GM12878 (cell line): ENCODE measurements at regions not wholly inside any gene's neighbourhood (a gene's known extent, or its start where the extent isn't known, plus 50 kb on each side); places are given as distances from the start of the nearest gene placed in this dataset.

Source experiments
- CBX5 ChIP-seq: sonication (generic); IDR thresholded peaks from 2 replicates; pipeline ENCODE4 v1.6.1; 2016; ENCODE audit warnings: low read depth, moderate library complexity, mild to moderate bottlenecking, inconsistent platforms
- FOS ChIP-seq: IDR thresholded peaks from 3 replicates; pipeline ENCODE4 v1.6.1; 2011; ENCODE audit warnings: borderline replicate concordance; ENCODE audit not compliant: insufficient read length; ENCODE audit errors: extremely low read depth
- MAX ChIP-seq: IDR thresholded peaks from 2 replicates; pipeline ENCODE4 v1.6.1; 2012; ENCODE audit warnings: low read depth, low read length, improper control_type of control experiment
- MYC ChIP-seq: IDR thresholded peaks from 2 replicates; pipeline ENCODE4 v1.6.1; 2011; ENCODE audit warnings: mild to moderate bottlenecking, low read length, moderate library complexity, inconsistent platforms; ENCODE audit not compliant: insufficient read depth, insufficient replicate concordance, insufficient read length, severe bottlenecking
- PAX5 ChIP-seq: IDR thresholded peaks from 2 replicates; pipeline ENCODE4 v1.6.1; 2011; ENCODE audit warnings: low read depth, low read length, borderline replicate concordance
- POLR2A ChIP-seq: IDR thresholded peaks from 2 replicates; pipeline ENCODE4 v1.6.1; 2011; ENCODE audit warnings: low read depth, mild to moderate bottlenecking, low read length
- POLR2AphosphoS5 ChIP-seq: IDR thresholded peaks from 2 replicates; pipeline ENCODE4 v1.6.1; 2011; ENCODE audit warnings: mild to moderate bottlenecking, low read length, inconsistent platforms
- PRDM15 ChIP-seq: fragments of 450-650 bp; formaldehyde crosslinking; IDR thresholded peaks from 2 replicates; pipeline ENCODE4 v1.4.0; 2020; ENCODE audit warnings: mild to moderate bottlenecking, moderate library complexity
- USF1 ChIP-seq: IDR thresholded peaks from 2 replicates; pipeline ENCODE4 v1.6.1; 2011; ENCODE audit warnings: borderline replicate concordance, low read depth, mild to moderate bottlenecking, moderate library complexity, mixed read lengths, low read length; ENCODE audit not compliant: insufficient read depth; ENCODE audit errors: extremely low read length
- YY1 ChIP-seq: IDR thresholded peaks from 2 replicates; pipeline ENCODE4 v1.6.1; 2011; ENCODE audit warnings: low read depth, mild to moderate bottlenecking, low read length
- TF ChIP-seq, protein P1 (sequence below), 3 experiments: IDR thresholded peaks in 2 of 3; conservative IDR thresholded peaks in 1 of 3; 2 replicates each; pipeline ENCODE4 v1.5.1; 2011; ENCODE audit warnings: low read depth in 3 of 3, low read length in 3 of 3, mild to moderate bottlenecking in 3 of 3, control low read depth in 2 of 3, moderate library complexity in 2 of 3, inconsistent platforms in 1 of 3, mixed read lengths in 1 of 3; ENCODE audit not compliant: control insufficient read depth in 2 of 3, insufficient read depth in 1 of 3; ENCODE audit errors: extremely low read depth in 1 of 3
- TF ChIP-seq, protein P2 (sequence below): fragments of 450-650 bp; IDR thresholded peaks from 2 replicates; pipeline ENCODE4 v1.6.1; 2018; ENCODE audit warnings: borderline replicate concordance, mild to moderate bottlenecking; ENCODE audit not compliant: partially characterized antibody

DNA sequence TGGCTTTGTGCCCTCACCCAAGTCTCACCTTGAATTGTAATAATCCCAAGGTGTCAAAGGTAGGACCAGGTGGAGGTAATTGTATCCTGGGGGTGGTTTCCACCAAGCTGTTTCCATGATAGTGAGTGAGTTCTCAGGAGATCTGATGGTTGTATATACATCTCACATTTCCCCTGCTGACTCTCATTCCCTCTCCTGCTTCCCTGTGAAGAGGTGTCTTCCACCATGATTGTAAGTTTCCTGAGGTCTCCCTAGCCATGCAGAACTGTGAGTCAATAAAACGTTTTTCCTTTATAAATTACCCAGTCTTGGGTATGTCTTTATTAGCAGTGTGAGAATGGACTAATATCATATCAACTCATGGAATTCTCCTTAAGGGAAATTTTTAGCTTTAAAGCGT is 302.6 kb downstream of the LIG4 start:
- TF ChIP-seq USF1 (no peak), PAX5 (no peak), POLR2A (no peak), PRDM15 (no peak), MAX (no peak), POLR2AphosphoS5 (no peak), CBX5 (no peak), MYC (no peak), YY1 (no peak), FOS (no peak)
- TF ChIP-seq, protein P1, sequence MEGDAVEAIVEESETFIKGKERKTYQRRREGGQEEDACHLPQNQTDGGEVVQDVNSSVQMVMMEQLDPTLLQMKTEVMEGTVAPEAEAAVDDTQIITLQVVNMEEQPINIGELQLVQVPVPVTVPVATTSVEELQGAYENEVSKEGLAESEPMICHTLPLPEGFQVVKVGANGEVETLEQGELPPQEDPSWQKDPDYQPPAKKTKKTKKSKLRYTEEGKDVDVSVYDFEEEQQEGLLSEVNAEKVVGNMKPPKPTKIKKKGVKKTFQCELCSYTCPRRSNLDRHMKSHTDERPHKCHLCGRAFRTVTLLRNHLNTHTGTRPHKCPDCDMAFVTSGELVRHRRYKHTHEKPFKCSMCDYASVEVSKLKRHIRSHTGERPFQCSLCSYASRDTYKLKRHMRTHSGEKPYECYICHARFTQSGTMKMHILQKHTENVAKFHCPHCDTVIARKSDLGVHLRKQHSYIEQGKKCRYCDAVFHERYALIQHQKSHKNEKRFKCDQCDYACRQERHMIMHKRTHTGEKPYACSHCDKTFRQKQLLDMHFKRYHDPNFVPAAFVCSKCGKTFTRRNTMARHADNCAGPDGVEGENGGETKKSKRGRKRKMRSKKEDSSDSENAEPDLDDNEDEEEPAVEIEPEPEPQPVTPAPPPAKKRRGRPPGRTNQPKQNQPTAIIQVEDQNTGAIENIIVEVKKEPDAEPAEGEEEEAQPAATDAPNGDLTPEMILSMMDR (IDR thresholded peaks at IDR 0.05 in 2 of 3, conservative IDR thresholded peaks at IDR 0.05 in 1 of 3; ENCODE audit: control insufficient read depth in 2 of 3, extremely low read depth in 1 of 3, insufficient read depth in 1 of 3, low read depth in 3 of 3, low read length in 3 of 3): no peak
- TF ChIP-seq, protein P2, sequence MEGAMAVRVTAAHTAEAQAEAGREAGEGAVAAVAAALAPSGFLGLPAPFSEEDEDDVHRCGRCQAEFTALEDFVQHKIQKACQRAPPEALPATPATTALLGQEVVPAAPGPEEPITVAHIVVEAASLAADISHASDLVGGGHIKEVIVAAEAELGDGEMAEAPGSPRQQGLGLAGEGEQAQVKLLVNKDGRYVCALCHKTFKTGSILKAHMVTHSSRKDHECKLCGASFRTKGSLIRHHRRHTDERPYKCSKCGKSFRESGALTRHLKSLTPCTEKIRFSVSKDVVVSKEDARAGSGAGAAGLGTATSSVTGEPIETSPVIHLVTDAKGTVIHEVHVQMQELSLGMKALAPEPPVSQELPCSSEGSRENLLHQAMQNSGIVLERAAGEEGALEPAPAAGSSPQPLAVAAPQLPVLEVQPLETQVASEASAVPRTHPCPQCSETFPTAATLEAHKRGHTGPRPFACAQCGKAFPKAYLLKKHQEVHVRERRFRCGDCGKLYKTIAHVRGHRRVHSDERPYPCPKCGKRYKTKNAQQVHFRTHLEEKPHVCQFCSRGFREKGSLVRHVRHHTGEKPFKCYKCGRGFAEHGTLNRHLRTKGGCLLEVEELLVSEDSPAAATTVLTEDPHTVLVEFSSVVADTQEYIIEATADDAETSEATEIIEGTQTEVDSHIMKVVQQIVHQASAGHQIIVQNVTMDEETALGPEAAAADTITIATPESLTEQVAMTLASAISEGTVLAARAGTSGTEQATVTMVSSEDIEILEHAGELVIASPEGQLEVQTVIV: no peak
